GM23338 (cell line): ENCODE measurements at regions not wholly inside any gene's neighbourhood (a gene's known extent, or its start where the extent isn't known, plus 50 kb on each side); places are given as distances from the start of the nearest gene placed in this dataset.

Experiments used
- ATAC-seq: fragments of 200-7000 bp; cut with Tn5 transposase; 3 replicates; pipeline ENCODE4 v1.9.1; 2020
- DNase-seq: peaks from one replicate; pipeline ENCODE4 v3.0.0-alpha.2; 2015; ENCODE audit warnings: low spot score
- H2AFZ ChIP-seq: fragments of 200-600 bp; sonication (generic); 2 replicates; pipeline ENCODE4 v1.8.0; 2016; ENCODE audit warnings: antibody characterized with exemption, mild to moderate bottlenecking, moderate library complexity
- H3F3A ChIP-seq: fragments of 200-600 bp; sonication (generic); replicated peaks from 2 replicates; pipeline ENCODE4 v1.8.0; 2017; ENCODE audit warnings: antibody characterized with exemption, mixed run types, low read depth
- H3K27ac ChIP-seq: fragments of 200-600 bp; sonication (generic); 2 replicates; pipeline ENCODE4 v1.6.1; 2016; ENCODE audit warnings: low read depth
- H3K27me3 ChIP-seq: fragments of 200-600 bp; sonication (generic); 2 replicates; pipeline ENCODE4 v1.8.0; 2016; ENCODE audit warnings: mild to moderate bottlenecking, mixed run types, moderate library complexity; ENCODE audit not compliant: insufficient read depth
- H3K36me3 ChIP-seq: fragments of 200-600 bp; sonication (generic); 2 replicates; pipeline ENCODE4 v1.8.0; 2016; ENCODE audit warnings: mild to moderate bottlenecking; ENCODE audit not compliant: insufficient read depth
- H3K4me1 ChIP-seq: fragments of 200-600 bp; sonication (generic); 2 replicates; pipeline ENCODE4 v1.8.0; 2016; ENCODE audit warnings: mild to moderate bottlenecking, moderate library complexity; ENCODE audit not compliant: insufficient read depth
- H3K4me2 ChIP-seq: fragments of 200-600 bp; sonication (generic); 2 replicates; pipeline ENCODE4 v1.7.1; 2017; ENCODE audit warnings: mixed run types
- H3K4me3 ChIP-seq: fragments of 200-600 bp; sonication (generic); 2 replicates; pipeline ENCODE4 v1.6.1; 2016; ENCODE audit warnings: mixed run types
- H3K79me2 ChIP-seq: fragments of 200-600 bp; sonication (generic); replicated peaks from 2 replicates; pipeline ENCODE4 v1.8.0; 2017; ENCODE audit warnings: mild to moderate bottlenecking; ENCODE audit not compliant: insufficient read depth
- H3K9me2 ChIP-seq: fragments of 200-600 bp; sonication (generic); 2 replicates; pipeline ENCODE4 v1.8.0; 2017; ENCODE audit not compliant: insufficient read depth
- H4K20me1 ChIP-seq: fragments of 200-600 bp; sonication (generic); replicated peaks from 2 replicates; pipeline ENCODE4 v1.8.0; 2017; ENCODE audit warnings: mild to moderate bottlenecking; ENCODE audit not compliant: insufficient read depth
- H3K27ac Mint-ChIP-seq: 2 replicates; pipeline ENCODE4 v1.8.0; 2020; ENCODE audit warnings: inconsistent platforms, mild to moderate bottlenecking, moderate library complexity, mixed read lengths
- H3K27me3 Mint-ChIP-seq: 3 replicates; pipeline ENCODE4 v1.8.0; 2022; ENCODE audit warnings: low read depth, mild to moderate bottlenecking, moderate library complexity, mixed read lengths, inconsistent platforms; ENCODE audit not compliant: insufficient read depth, poor library complexity
- H3K36me3 Mint-ChIP-seq: 3 replicates; pipeline ENCODE4 v1.8.0; 2021; ENCODE audit warnings: low read depth, mild to moderate bottlenecking, inconsistent platforms, moderate library complexity, mixed read lengths
- H3K4me1 Mint-ChIP-seq: 3 replicates; pipeline ENCODE4 v1.8.0; 2020; ENCODE audit warnings: mild to moderate bottlenecking, inconsistent platforms, mixed read lengths
- H3K4me3 Mint-ChIP-seq: 3 replicates; pipeline ENCODE4 v1.8.0; 2021; ENCODE audit warnings: moderate library complexity, mild to moderate bottlenecking, inconsistent platforms, mixed read lengths
- H3K9me3 Mint-ChIP-seq: 3 replicates; pipeline ENCODE4 v1.8.0; 2020; ENCODE audit warnings: moderate library complexity, mild to moderate bottlenecking, inconsistent platforms, mixed read lengths
- CREB1 ChIP-seq: fragments of 250-450 bp; sonication (Bioruptor Pico); IDR thresholded peaks from 2 replicates; pipeline ENCODE4 v1.5.0; 2020; ENCODE audit warnings: low read depth, mild to moderate bottlenecking, moderate library complexity
- EZH2 ChIP-seq: fragments of 200-600 bp; sonication (generic); IDR thresholded peaks from one replicate; pipeline ENCODE4 v1.8.0; 2017; ENCODE audit warnings: antibody characterized with exemption, mild to moderate bottlenecking, low read depth; ENCODE audit not compliant: unreplicated experiment
- JUNB ChIP-seq: IDR thresholded peaks from one replicate; pipeline ENCODE4 v1.6.1; 2016; ENCODE audit warnings: antibody characterized with exemption; ENCODE audit not compliant: unreplicated experiment
- NANOG ChIP-seq: IDR thresholded peaks from 2 replicates; pipeline ENCODE4 v1.6.1; 2016; ENCODE audit warnings: antibody characterized with exemption, borderline replicate concordance
- POLR2AphosphoS5 ChIP-seq: IDR thresholded peaks from 2 replicates; pipeline ENCODE4 v1.6.1; 2016; ENCODE audit warnings: antibody characterized with exemption, low read depth
- STAT1 ChIP-seq: IDR thresholded peaks from one replicate; pipeline ENCODE4 v1.6.1; 2016; ENCODE audit warnings: antibody characterized with exemption; ENCODE audit not compliant: unreplicated experiment
- ZNF114 ChIP-seq: fragments of 250-450 bp; sonication (Bioruptor Pico); IDR thresholded peaks from 2 replicates; pipeline ENCODE4 v1.5.0; 2020; ENCODE audit warnings: mild to moderate bottlenecking, moderate library complexity
- TF ChIP-seq, protein P1 (sequence below), 2 experiments: fragments of 200-600 bp in 1 of 2; sonication (generic) in 1 of 2; conservative IDR thresholded peaks; 2 replicates each; pipeline versions ENCODE4 v1.5.1 to v1.6.1; 2016 to 2017; ENCODE audit warnings: antibody characterized with exemption in 2 of 2, low read depth in 2 of 2, mild to moderate bottlenecking in 2 of 2, moderate library complexity in 1 of 2
- TF ChIP-seq, protein P2 (sequence below): fragments of 250-450 bp; sonication (Bioruptor Pico); IDR thresholded peaks from 2 replicates; pipeline ENCODE4 v1.5.0; 2020; ENCODE audit warnings: mild to moderate bottlenecking, moderate library complexity

DNA sequence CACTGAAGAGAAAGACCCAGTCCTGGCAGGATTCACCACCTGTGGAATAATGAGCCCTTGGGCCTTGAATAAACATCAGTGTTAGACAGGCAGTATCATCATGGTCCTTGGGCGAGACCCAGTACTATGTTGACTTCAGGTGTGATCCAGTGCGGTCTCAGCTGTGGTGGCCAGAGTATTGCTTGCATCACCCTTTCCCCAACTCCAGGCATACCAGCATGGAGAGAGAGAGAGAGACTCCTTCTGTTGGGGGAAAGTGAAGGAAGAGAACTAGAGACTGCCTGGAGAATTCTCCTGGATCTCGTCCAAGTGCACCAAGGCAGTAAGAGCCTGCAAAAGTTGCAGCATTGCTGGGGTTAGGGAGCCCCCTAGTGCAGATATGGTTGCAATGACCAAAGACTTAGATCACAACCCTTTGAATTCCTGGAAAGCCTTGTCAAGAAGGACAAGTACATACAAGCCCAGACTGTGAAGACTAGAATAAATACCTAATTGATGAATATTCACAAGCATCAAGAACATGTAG lies 61.1 kb upstream of the VAMP7 start:
- Mint-ChIP-seq H3K27ac (no peak overlapping the region), H3K4me3 (no peak overlapping the region), H3K4me1 (no peaks in the 10 kb centered on the region), H3K36me3 (peaks cover 17% of the 10 kb centered on the region), H3K9me3 (peaks cover 87% of the 10 kb centered on the region), H3K27me3 (peaks cover 4% of the 10 kb centered on the region)
- Histone ChIP-seq H3F3A (no peaks in the 10 kb centered on the region), H3K36me3 (0 out of 2 replicates have a peak, but pooled peaks cover 3% of the 10 kb centered on the region), H3K9me2 (no peaks in the 10 kb centered on the region), H2AFZ (peak overlapping the region; percentile 70; the same call in 1 of the 2 replicates), H3K4me3 (no peak overlapping the region), H3K4me2 (no peak overlapping the region), H4K20me1 (no peaks in the 10 kb centered on the region), H3K4me1 (no peaks in the 10 kb centered on the region; the same call in 1 of the 2 replicates), H3K79me2 (no peaks in the 10 kb centered on the region), H3K27ac (no peak overlapping the region), H3K27me3 (no peaks in the 10 kb centered on the region)
- TF ChIP-seq, protein P1, sequence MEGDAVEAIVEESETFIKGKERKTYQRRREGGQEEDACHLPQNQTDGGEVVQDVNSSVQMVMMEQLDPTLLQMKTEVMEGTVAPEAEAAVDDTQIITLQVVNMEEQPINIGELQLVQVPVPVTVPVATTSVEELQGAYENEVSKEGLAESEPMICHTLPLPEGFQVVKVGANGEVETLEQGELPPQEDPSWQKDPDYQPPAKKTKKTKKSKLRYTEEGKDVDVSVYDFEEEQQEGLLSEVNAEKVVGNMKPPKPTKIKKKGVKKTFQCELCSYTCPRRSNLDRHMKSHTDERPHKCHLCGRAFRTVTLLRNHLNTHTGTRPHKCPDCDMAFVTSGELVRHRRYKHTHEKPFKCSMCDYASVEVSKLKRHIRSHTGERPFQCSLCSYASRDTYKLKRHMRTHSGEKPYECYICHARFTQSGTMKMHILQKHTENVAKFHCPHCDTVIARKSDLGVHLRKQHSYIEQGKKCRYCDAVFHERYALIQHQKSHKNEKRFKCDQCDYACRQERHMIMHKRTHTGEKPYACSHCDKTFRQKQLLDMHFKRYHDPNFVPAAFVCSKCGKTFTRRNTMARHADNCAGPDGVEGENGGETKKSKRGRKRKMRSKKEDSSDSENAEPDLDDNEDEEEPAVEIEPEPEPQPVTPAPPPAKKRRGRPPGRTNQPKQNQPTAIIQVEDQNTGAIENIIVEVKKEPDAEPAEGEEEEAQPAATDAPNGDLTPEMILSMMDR (conservative IDR thresholded peaks at IDR 0.05; ENCODE audit: low read depth in 2 of 2), result peak; percentile 72 to 80
- TF ChIP-seq EZH2 (no peak), POLR2AphosphoS5 (no peak)
- ATAC-seq, result peak; percentile 97
- DNase-seq, result peak; percentile 83

DNA sequence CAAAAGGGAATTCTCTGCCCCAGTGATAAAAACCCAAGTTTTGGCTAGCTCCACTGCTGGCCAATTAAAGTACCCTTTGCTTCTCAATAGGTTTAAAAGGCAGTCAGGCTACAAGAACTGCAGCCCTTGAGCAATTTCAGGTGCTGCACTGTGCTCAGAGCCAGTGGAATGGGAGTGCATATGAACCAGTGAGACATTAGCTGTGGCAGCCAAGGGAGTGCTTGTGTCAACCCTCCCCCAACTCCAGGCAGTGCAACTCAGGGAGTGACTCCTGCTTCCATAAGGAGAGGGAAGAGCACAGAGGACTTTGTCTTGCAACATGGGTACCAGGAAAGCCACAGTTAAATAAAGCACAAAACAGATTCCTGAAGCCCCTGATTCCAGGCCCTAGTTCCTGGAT lies 61.6 kb upstream of the VAMP7 start:
- no peaks in the 10 kb centered on the region for H3F3A ChIP-seq
- Mint-ChIP-seq H3K27me3 (peaks cover 4% of the 10 kb centered on the region), H3K4me1 (no peaks in the 10 kb centered on the region), H3K4me3 (no peak overlapping the region), H3K27ac (no peak overlapping the region), H3K9me3 (peaks cover 84% of the 10 kb centered on the region), H3K36me3 (peaks cover 18% of the 10 kb centered on the region)
- peak; percentile 0 for DNase-seq
- H3K4me1 ChIP-seq, result no peaks in the 10 kb centered on the region; the same call in 1 of the 2 replicates
- 0 out of 2 replicates have a peak, but pooled peaks cover 3% of the 10 kb centered on the region for H3K36me3 ChIP-seq
- H3K4me2 ChIP-seq, result no peak overlapping the region
- H3K79me2 ChIP-seq, result no peaks in the 10 kb centered on the region
- no peaks in the 10 kb centered on the region for H3K9me2 ChIP-seq
- no peak overlapping the region for H3K27ac ChIP-seq
- no peaks in the 10 kb centered on the region for H4K20me1 ChIP-seq
- H3K27me3 ChIP-seq, result no peaks in the 10 kb centered on the region
- H3K4me3 ChIP-seq, result no peak overlapping the region
- peak; percentile 59; the same call in 2 of the 3 replicates for ATAC-seq
- H2AFZ ChIP-seq, result peak overlapping the region; percentile 70; the same call in 1 of the 2 replicates
- TF ChIP-seq, protein P1 (conservative IDR thresholded peaks at IDR 0.05; ENCODE audit: low read depth in 2 of 2), result no peak
- TF ChIP-seq JUNB (no peak), ZNF114 (no peak), CREB1 (CRISPR knock-in tag) (no peak), STAT1 (no peak), EZH2 (no peak), NANOG (no peak)
- TF ChIP-seq, protein P2, sequence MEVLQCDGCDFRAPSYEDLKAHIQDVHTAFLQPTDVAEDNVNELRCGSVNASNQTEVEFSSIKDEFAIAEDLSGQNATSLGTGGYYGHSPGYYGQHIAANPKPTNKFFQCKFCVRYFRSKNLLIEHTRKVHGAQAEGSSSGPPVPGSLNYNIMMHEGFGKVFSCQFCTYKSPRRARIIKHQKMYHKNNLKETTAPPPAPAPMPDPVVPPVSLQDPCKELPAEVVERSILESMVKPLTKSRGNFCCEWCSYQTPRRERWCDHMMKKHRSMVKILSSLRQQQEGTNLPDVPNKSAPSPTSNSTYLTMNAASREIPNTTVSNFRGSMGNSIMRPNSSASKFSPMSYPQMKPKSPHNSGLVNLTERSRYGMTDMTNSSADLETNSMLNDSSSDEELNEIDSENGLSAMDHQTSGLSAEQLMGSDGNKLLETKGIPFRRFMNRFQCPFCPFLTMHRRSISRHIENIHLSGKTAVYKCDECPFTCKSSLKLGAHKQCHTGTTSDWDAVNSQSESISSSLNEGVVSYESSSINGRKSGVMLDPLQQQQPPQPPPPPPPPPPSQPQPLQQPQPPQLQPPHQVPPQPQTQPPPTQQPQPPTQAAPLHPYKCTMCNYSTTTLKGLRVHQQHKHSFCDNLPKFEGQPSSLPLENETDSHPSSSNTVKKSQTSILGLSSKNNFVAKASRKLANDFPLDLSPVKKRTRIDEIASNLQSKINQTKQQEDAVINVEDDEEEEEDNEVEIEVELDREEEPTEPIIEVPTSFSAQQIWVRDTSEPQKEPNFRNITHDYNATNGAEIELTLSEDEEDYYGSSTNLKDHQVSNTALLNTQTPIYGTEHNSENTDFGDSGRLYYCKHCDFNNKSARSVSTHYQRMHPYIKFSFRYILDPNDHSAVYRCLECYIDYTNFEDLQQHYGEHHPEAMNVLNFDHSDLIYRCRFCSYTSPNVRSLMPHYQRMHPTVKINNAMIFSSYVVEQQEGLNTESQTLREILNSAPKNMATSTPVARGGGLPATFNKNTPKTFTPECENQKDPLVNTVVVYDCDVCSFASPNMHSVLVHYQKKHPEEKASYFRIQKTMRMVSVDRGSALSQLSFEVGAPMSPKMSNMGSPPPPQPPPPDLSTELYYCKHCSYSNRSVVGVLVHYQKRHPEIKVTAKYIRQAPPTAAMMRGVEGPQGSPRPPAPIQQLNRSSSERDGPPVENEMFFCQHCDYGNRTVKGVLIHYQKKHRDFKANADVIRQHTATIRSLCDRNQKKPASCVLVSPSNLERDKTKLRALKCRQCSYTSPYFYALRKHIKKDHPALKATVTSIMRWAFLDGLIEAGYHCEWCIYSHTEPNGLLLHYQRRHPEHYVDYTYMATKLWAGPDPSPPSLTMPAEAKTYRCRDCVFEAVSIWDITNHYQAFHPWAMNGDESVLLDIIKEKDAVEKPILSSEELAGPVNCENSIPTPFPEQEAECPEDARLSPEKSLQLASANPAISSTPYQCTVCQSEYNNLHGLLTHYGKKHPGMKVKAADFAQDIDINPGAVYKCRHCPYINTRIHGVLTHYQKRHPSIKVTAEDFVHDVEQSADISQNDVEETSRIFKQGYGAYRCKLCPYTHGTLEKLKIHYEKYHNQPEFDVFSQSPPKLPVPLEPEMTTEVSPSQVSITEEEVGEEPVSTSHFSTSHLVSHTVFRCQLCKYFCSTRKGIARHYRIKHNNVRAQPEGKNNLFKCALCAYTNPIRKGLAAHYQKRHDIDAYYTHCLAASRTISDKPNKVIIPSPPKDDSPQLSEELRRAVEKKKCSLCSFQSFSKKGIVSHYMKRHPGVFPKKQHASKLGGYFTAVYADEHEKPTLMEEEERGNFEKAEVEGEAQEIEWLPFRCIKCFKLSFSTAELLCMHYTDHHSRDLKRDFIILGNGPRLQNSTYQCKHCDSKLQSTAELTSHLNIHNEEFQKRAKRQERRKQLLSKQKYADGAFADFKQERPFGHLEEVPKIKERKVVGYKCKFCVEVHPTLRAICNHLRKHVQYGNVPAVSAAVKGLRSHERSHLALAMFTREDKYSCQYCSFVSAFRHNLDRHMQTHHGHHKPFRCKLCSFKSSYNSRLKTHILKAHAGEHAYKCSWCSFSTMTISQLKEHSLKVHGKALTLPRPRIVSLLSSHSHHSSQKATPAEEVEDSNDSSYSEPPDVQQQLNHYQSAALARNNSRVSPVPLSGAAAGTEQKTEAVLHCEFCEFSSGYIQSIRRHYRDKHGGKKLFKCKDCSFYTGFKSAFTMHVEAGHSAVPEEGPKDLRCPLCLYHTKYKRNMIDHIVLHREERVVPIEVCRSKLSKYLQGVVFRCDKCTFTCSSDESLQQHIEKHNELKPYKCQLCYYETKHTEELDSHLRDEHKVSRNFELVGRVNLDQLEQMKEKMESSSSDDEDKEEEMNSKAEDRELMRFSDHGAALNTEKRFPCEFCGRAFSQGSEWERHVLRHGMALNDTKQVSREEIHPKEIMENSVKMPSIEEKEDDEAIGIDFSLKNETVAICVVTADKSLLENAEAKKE (CRISPR knock-in tag), result no peak
